Heart right ventricle (tissue), 16 donors: ENCODE measurements at regions not wholly inside any gene's neighbourhood (a gene's known extent, or its start where the extent isn't known, plus 50 kb on each side); places are given as distances from the start of the nearest gene placed in this dataset.

Source experiments
- ATAC-seq, 8 donors: fragments of 200-7000 bp; cut with Tn5 transposase; one replicate each; pipeline ENCODE4 v1.9.1; 2020; ENCODE audit warnings: mild to moderate bottlenecking in 8 of 8, moderate library complexity in 8 of 8, moderate number of reproducible peaks in 1 of 8
- DNase-seq, 2 donors: peaks; one replicate each; pipeline ENCODE4 v3.0.0-alpha.2; 2020
- H3K27ac ChIP-seq, 10 donors: fragments of 200-600 bp; sonication (generic) in 2 of 10; one replicate each; pipeline versions ENCODE4 v1.5.0 to v1.8.0; 2020 to 2022; ENCODE audit warnings: mild to moderate bottlenecking in 3 of 10
- H3K27me3 ChIP-seq, 7 donors: fragments of 200-600 bp; one replicate each; pipeline ENCODE4 v1.8.0; 2021 to 2022; ENCODE audit warnings: mild to moderate bottlenecking in 2 of 7
- H3K36me3 ChIP-seq, 9 donors: fragments of 200-600 bp; sonication (generic) in 1 of 9; one replicate each; pipeline versions ENCODE4 v1.5.0 to v1.8.0; 2020 to 2022; ENCODE audit warnings: mild to moderate bottlenecking in 2 of 9
- H3K4me1 ChIP-seq, 9 donors: fragments of 200-600 bp; sonication (generic) in 1 of 9; one replicate each; pipeline versions ENCODE4 v1.5.0 to v1.8.0; 2020 to 2022; ENCODE audit warnings: mild to moderate bottlenecking in 4 of 9
- H3K4me3 ChIP-seq, 10 donors: fragments of 200-600 bp; sonication (generic) in 2 of 10; one replicate each; pipeline versions ENCODE4 v1.5.0 to v1.8.0; 2020 to 2022; ENCODE audit warnings: mild to moderate bottlenecking in 7 of 10, moderate library complexity in 2 of 10
- H3K9me3 ChIP-seq, 11 donors: fragments of 200-600 bp in 10 of 11; sonication (generic) in 2 of 11; one replicate each; pipeline versions ENCODE4 v1.5.0 to v1.8.0; 2013 to 2022; ENCODE audit warnings: mild to moderate bottlenecking in 2 of 11, control low read depth in 1 of 11, moderate library complexity in 1 of 11
- CTCF ChIP-seq, 9 donors: fragments of 200-600 bp; sonication (generic) in 2 of 9; IDR thresholded peaks; one replicate each; pipeline versions ENCODE4 v1.5.0 to v1.8.0; 2021 to 2022; ENCODE audit warnings: antibody characterized with exemption in 9 of 9, mild to moderate bottlenecking in 5 of 9, moderate library complexity in 1 of 9
- WGBS, 2 donors: extraction: QIAGEN DNeasy Blood & Tissue Kit; methylation state at CpG; one replicate each; pipeline ENCODE4 v1.1.7; 2013; ENCODE audit warnings: inconsistent platforms in 1 of 2; 5-methylcytosine and 5-hydroxymethylcytosine counted together
- intact Hi-C, 10 donors: fragments of 100-400 bp; cut with DNase I; formaldehyde crosslinking; loops; one replicate each; pipeline versions ENCODE4 v1.11.1 to v1.14.2; 2022
- donor health status: Arrhythmogenic right ventricular cardiomyopathy.
- donor health status: ischemic (EF 13 %, LVEDD 7.1; RV severe dilation, severe dysfunction).
- donor health status: healthy with polysubstance abuse.
- donor health status: DM: no; HTN: yes; CAD: no.
- donor health status: DM: no; HTN: no; CAD: no.
- donor health status: ischemic (EF 25% LVEDD 6.9; RV normal size, moderate dysfunction).
- donor health status: ischemic (EF 25% LVEDD 5.7; RV mildly dilated, moderate dysfunction).
- donor health status: healthy.
- donor health status: DM: yes; HTN: yes; CAD: no.
- donor health status: Ischemic cardiomyopathy.
- donor health status: ischemic (EF 35%, LVEDD 5.7; RV mildly dilated, moderate dysfunction).
- donor health status: nonischemic (EF 11% LVEDD 7.7; RV severe dilation, severe dysfunction).
- donor health status: DM: yes; HTN: yes; CAD: no.
- donor health status: PGD.
- donor health status: ischemic (EF 29% LVEDD 5.4; RV normal size, mild dysfunction).
- donor health status: nonischemic (EF 23%, LVEDD 6.1; RV moderate dilation, normal function).

GRCh38 chr2:4190548-4190947, 487.2 kb downstream of the DCDC2C start:
- Histone ChIP-seq H3K27me3 (no peaks in the 10 kb centered on the region), H3K27ac (no peak overlapping the region), H3K4me1 (no peaks in the 10 kb centered on the region), H3K9me3 (peaks cover 0 to 21% (median 0%) of the 10 kb centered on the region in 11 donors), H3K4me3 (no peak overlapping the region), H3K36me3 (no peaks in the 10 kb centered on the region)
- DNase-seq (no peak), ATAC-seq (no peak)
- 69 to 72% methylated on average over 5 of the region's 5 CpGs for WGBS, 2 donors
- intact Hi-C loops = no loop called here
- TF ChIP-seq CTCF (IDR thresholded peaks at IDR 0.05) = no peak

- H3K27me3 ChIP-seq = no peaks in the 10 kb centered on the region
- no peak overlapping the region for H3K27ac ChIP-seq
- no peak for DNase-seq
- intact Hi-C loops = no loop called here
- H3K9me3 ChIP-seq = peaks cover 0 to 21% (median 0%) of the 10 kb centered on the region in 11 donors
- no peaks in the 10 kb centered on the region for H3K36me3 ChIP-seq
- no peak overlapping the region for H3K4me3 ChIP-seq
- WGBS, 2 donors = 87 to 93% methylated on average over 2 of the region's 2 CpGs
- no peak for TF ChIP-seq CTCF (IDR thresholded peaks at IDR 0.05)
- no peak for ATAC-seq
- H3K4me1 ChIP-seq = no peaks in the 10 kb centered on the region
Measured at GRCh38 chr2:4192119-4192518, 488.7 kb downstream of the DCDC2C start.

GRCh38 chr2:4214444-4215205, 511.2 kb downstream of the DCDC2C start:
- no peaks in the 10 kb centered on the region for H3K4me1 ChIP-seq
- no peak for DNase-seq

GRCh38 chr2:4217737-4218136, 514.4 kb downstream of the DCDC2C start:
- no peak overlapping the region for H3K4me3 ChIP-seq
- H3K4me1 ChIP-seq = no peaks in the 10 kb centered on the region
- no peaks in the 10 kb centered on the region for H3K36me3 ChIP-seq
- intact Hi-C loops = no loop called here
- no peak overlapping the region for H3K27ac ChIP-seq
- DNase-seq (no peak), ATAC-seq (no peak)
- H3K9me3 ChIP-seq = peaks cover 0 to 7% (median 0%) of the 10 kb centered on the region in 11 donors
- 58 to 82% methylated on average over 1 of the region's 1 CpG for WGBS, 2 donors
- no peaks in the 10 kb centered on the region for H3K27me3 ChIP-seq
- TF ChIP-seq CTCF (IDR thresholded peaks at IDR 0.05) = no peak

More at GRCh38 chr2:4214444-4215205, 511.2 kb downstream of the DCDC2C start:
- no peak for TF ChIP-seq CTCF (IDR thresholded peaks at IDR 0.05)
- H3K27me3 ChIP-seq = no peaks in the 10 kb centered on the region
- intact Hi-C loops = no loop called here
- no peak overlapping the region for H3K4me3 ChIP-seq
- no peaks in the 10 kb centered on the region for H3K36me3 ChIP-seq
- peaks cover 0 to 23% (median 0%) of the 10 kb centered on the region in 11 donors for H3K9me3 ChIP-seq
- no peak overlapping the region for H3K27ac ChIP-seq
- 83 to 89% methylated on average over 10 of the region's 10 CpGs for WGBS, 2 donors
- ATAC-seq = no peak
